Psoas muscle (tissue), 7 donors: ENCODE measurements at regions not wholly inside any gene's neighbourhood (a gene's known extent, or its start where the extent isn't known, plus 50 kb on each side); places are given as distances from the start of the nearest gene placed in this dataset.

Experiments used
- ATAC-seq, 4 donors: fragments of 200-7000 bp; cut with Tn5 transposase; one replicate each; pipeline ENCODE4 v1.9.1; 2020; ENCODE audit warnings: moderate library complexity in 3 of 4, mild to moderate bottlenecking in 2 of 4
- DNase-seq, 2 donors: peaks; one replicate each; pipeline ENCODE4 v3.0.0-alpha.2; 2020
- H3K27ac ChIP-seq: fragments of 200-600 bp; one replicate; pipeline ENCODE4 v1.8.0; 2022
- H3K27me3 ChIP-seq, 3 donors: fragments of 200-600 bp in 1 of 3; one replicate each; pipeline versions ENCODE4 v1.6.1 to v1.8.0; 2013 to 2022; ENCODE audit warnings: low read length in 2 of 3, mild to moderate bottlenecking in 2 of 3, moderate library complexity in 1 of 3; ENCODE audit not compliant: insufficient read depth in 3 of 3
- H3K36me3 ChIP-seq, 2 donors: fragments of 200-600 bp in 1 of 2; one replicate each; pipeline versions ENCODE4 v1.6.1 to v1.8.0; 2013 to 2022; ENCODE audit warnings: low read depth in 1 of 2, mild to moderate bottlenecking in 1 of 2, moderate library complexity in 1 of 2; ENCODE audit not compliant: insufficient read depth in 1 of 2
- H3K4me1 ChIP-seq: fragments of 200-600 bp; one replicate; pipeline ENCODE4 v1.8.0; 2022
- H3K4me3 ChIP-seq: fragments of 200-600 bp; one replicate; pipeline ENCODE4 v1.8.0; 2022; ENCODE audit warnings: mild to moderate bottlenecking
- H3K9me3 ChIP-seq: fragments of 200-600 bp; one replicate; pipeline ENCODE4 v1.8.0; 2022
- WGBS, 3 donors: extraction: QIAGEN DNeasy Blood & Tissue Kit; methylation state at CpG; one replicate each; pipeline versions ENCODE4 v1.1.6 to v1.1.7; 2013; 5-methylcytosine and 5-hydroxymethylcytosine counted together
- intact Hi-C, 2 donors: fragments of 100-400 bp; cut with DNase I; formaldehyde crosslinking; loops; one replicate each; pipeline versions ENCODE4 v1.11.0 to v1.14.2; 2022
- TF ChIP-seq, protein P1 (sequence below): fragments of 200-600 bp; IDR thresholded peaks from one replicate; pipeline ENCODE4 v1.8.0; 2022; ENCODE audit warnings: antibody characterized with exemption
- donor health status: healthy with polysubstance abuse.
- donor health status: DM: no; HTN: no; CAD: no; lungs with moderate emphysema.
- donor health status: Bipolar disorder and iron deficiency.
- donor health status: healthy.
- donor health status: DM: yes; HTN: yes; CAD: no.
- donor health status: DM: no; HTN: no; CAD: no.
- donor health status: DM: yes; HTN: yes; CAD: no.

DNA sequence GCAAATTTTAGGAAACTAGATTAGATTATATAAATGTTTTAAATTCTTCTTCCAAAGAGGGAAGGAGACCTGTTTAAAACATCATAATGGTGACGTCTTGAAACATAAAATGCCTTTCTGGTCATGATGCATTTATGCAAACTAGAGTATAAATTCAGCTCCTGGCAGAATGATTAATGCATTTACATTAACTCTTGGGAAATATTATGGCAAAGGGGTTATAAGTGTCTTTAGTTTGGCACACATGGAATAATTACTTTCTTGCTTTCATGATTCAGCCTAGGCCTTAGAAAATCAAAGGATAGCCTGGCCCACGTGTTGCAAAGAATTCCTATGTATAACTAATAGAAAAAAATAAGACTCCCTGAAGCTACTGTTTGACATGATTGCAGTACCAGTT is 639.2 kb downstream of the RFPL4B start:
- TF ChIP-seq, protein P1, sequence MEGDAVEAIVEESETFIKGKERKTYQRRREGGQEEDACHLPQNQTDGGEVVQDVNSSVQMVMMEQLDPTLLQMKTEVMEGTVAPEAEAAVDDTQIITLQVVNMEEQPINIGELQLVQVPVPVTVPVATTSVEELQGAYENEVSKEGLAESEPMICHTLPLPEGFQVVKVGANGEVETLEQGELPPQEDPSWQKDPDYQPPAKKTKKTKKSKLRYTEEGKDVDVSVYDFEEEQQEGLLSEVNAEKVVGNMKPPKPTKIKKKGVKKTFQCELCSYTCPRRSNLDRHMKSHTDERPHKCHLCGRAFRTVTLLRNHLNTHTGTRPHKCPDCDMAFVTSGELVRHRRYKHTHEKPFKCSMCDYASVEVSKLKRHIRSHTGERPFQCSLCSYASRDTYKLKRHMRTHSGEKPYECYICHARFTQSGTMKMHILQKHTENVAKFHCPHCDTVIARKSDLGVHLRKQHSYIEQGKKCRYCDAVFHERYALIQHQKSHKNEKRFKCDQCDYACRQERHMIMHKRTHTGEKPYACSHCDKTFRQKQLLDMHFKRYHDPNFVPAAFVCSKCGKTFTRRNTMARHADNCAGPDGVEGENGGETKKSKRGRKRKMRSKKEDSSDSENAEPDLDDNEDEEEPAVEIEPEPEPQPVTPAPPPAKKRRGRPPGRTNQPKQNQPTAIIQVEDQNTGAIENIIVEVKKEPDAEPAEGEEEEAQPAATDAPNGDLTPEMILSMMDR, result no peak
- Histone ChIP-seq H3K27ac (no peak overlapping the region), H3K4me1 (no peaks in the 10 kb centered on the region), H3K27me3 (no peaks in the 10 kb centered on the region), H3K36me3 (no peaks in the 10 kb centered on the region), H3K4me3 (no peak overlapping the region), H3K9me3 (no peaks in the 10 kb centered on the region)
- intact Hi-C loops, result no loop called here
- ATAC-seq (no peak), DNase-seq (no peak)
- WGBS, 3 donors, result 67 to 74% (median 73%) methylated on average over 2 of the region's 2 CpGs

DNA sequence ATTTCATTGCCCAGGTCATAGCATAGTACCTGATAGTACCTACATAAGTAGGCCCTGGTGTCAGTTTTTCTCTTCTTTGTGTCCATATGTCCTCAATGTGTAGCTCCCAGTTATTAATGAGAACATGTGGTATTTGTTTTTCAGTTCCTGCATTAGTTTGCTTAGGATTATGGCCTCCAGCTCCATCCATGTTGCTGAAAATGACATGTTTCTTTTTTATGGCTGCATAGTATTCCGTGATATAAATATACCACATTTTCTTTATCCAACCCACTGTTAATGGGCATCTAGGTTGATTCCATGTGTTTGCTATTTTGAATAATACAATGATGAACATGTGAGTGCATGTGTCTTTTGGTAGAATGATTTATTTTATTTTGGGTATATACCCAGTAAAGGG is 641.6 kb downstream of the RFPL4B start:
- Histone ChIP-seq H3K27me3 (no peaks in the 10 kb centered on the region), H3K9me3 (no peaks in the 10 kb centered on the region), H3K36me3 (no peaks in the 10 kb centered on the region), H3K27ac (no peak overlapping the region), H3K4me1 (no peaks in the 10 kb centered on the region), H3K4me3 (no peak overlapping the region)
- DNase-seq (no peak), ATAC-seq (no peak)
- intact Hi-C loops, result no loop called here
- TF ChIP-seq, protein P1, result no peak
- 100% methylated on average over 1 of the region's 1 CpG for WGBS, 3 donors

DNA sequence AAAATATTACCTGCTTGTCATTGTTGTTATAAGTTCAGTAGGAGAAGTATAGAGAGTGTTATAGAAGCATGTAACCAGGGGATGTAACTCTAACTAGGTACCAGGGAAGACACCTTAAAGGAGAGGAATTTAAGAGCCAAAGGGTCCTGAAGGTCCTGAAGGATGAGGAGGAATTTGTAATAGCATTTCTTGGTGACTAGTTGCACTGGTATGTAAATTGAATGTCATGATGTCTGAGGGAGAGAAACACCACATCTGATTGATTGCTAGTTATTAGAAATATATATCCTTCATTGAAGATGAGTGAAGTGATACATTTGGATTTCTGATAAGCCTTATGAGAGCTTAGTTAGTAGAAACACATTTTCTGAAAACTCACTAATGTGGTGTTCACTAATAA is 643.8 kb downstream of the RFPL4B start:
- no peaks in the 10 kb centered on the region for H3K27me3 ChIP-seq
- H3K4me3 ChIP-seq, result no peak overlapping the region
- intact Hi-C loops, result no loop called here
- TF ChIP-seq, protein P1, result no peak
- no peaks in the 10 kb centered on the region for H3K36me3 ChIP-seq
- H3K4me1 ChIP-seq, result no peaks in the 10 kb centered on the region
- no peak for ATAC-seq
- no peaks in the 10 kb centered on the region for H3K9me3 ChIP-seq
- DNase-seq, result no peak
- no peak overlapping the region for H3K27ac ChIP-seq

DNA sequence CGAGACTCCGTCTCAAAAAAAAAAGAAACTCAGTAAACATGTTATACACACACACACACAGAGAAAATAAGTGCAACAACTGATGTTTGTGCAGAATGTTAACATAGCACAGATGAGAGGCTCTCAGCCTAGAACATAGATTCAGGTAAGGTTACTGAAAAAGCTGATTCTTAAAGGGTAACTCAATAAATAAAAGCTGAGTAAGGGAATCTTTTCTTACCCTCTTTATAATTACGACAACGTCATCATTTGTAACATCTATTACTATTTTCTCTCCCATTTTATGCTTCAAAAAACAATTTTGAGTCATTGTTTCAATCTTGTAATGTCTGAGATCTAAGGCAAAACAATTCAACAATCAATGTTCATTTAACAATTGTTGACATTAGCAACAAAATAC is 644.8 kb downstream of the RFPL4B start:
- intact Hi-C loops, result no loop called here

More for the DNA sequence above, 644.8 kb downstream of the RFPL4B start:
- 93 to 98% (median 94%) methylated on average over 4 of the region's 4 CpGs for WGBS, 3 donors
- TF ChIP-seq, protein P1, result no peak
- H3K4me1 ChIP-seq, result no peaks in the 10 kb centered on the region
- no peak overlapping the region for H3K4me3 ChIP-seq
- no peaks in the 10 kb centered on the region for H3K9me3 ChIP-seq
- no peaks in the 10 kb centered on the region for H3K27me3 ChIP-seq
- no peak for DNase-seq
- ATAC-seq, result no peak
- no peak overlapping the region for H3K27ac ChIP-seq
- H3K36me3 ChIP-seq, result no peaks in the 10 kb centered on the region
